ENCODE measurements at regions not wholly inside any gene's neighbourhood (a gene's known extent, or its start where the extent isn't known, plus 50 kb on each side); places are given as distances from the start of the nearest gene placed in this dataset.
A peak's percentile ranks its signal among the peaks of the same experiment; 100 is the strongest.
"Not testable (repeated sequence)": the region's sequence is repeated elsewhere in the genome, so short reads cannot be mapped to it uniquely, and the experiment has no call there.

DNA sequence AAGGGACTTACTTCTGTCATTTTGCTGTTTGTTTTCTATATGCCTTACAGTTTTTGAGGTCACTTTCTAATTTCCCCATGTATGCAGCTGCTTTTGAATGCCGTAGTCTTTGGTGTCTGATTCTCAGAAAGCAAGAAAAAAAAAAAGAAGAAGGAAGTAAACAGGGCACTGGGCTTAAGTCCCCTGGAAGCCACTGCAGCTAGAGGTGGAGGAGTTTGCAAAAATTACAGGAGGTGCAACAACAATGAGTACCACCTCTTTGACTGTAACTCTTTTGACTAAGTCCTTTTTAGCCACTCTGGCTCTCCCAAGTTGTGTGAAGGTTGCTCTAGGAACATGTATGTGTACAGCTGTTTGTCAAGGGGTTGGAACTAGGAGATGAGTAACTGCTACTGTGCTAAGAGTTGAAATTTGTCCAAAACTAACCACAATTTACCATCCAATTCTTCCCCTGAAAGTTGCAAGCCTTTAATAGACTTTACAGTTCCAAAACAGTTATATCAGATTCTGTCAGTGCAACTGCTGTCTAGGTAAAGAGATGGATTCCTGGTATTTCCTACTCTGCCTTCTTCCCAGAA is 588.0 kb upstream of the LRRN3 start:
- intact Hi-C loops (cut with DNase I): no loop called here
- DNase-seq: no peak

DNA sequence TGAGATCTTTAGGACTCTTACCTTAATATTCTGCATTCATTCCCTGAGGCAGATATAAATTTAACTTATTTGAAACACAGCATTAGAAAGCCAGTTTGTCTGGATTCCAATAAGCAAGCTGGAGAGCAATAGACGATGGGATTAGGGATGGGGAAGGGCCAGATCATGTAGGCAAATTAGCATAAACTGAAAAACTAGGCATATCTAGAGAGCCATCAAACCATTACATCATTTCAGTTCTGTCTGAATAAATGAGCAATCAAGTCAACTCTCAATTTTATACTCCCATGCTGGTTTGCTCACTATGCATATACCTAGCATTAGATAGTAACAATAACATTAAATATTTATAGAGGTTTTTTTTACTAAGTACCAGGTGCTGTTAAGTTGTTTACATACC is 583.6 kb upstream of the LRRN3 start:
- intact Hi-C loops (cut with DNase I): no loop called here
- DNase-seq: no peak

DNA sequence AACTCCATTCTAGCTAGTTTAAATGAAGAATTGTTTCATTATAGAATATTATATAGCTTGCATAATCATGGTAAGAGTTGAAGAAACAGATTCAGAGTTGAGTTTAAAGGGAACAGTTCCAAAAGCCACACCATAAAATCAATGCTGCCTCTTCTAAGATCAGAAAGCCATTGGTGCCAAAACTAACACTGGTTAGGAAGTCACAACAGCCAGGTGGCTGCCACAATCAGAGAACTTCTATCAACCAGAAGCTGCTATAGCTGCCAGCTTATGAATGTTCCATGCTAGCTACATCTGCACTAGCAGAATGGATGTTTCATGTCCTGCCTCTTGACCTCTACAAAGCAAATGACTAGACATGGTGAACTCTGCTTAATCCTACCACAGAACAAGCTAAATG is 583.1 kb upstream of the LRRN3 start:
- no peak for DNase-seq
- intact Hi-C loops (cut with DNase I): no loop called here

DNA sequence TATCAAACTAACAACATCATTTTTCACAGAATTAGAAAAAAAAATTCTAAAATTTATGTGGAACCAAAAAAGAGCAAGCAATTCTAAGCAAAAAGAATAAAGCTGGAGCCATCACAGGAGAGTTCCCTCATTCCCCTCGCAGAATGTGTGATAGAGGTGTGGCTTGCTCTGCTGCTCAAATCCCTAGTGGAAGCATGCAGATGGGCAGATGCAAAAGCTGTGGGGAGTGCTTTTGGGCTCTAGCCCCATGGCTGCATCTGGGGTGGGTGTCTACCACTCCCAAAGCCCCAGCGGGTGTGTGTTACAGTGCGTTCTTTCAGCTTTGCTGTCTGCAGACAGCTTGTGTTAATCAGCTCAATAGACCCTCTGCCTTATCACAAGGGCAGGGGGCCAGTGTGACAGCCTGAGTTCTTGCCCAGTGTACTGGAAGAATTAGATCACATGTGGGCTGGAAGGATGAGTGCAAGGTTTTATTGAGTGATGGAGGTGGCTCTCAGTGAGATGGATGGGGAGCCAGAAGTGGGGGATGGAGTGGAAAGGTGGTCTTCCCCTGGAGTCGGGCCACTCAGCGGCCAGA is 575.9 kb upstream of the LRRN3 start:
- DNase-seq; intact Hi-C loops (cut with DNase I): not testable (repeated sequence)

DNA sequence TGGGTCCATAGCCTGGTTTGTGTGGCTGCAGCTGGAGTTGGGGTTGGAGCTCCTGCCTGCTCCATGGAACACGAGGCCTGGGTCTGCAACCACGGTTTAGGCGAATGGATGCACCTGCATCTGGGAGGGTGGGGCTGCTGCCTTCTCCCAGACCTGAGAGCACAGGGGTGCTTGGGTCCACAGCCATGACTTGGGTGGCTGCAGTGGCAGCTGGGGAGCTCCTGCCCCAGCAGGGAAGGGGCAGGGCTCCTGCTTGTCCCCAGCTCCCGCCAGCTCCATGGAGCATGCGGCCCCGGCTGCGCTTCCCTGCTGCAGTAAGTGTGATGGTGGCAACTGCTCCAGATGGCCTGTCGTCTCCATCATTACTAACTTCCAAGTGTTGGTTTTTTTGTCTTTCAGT is 571.1 kb upstream of the LRRN3 start:
- peak in 1 of 42 donors; percentile 7 for DNase-seq
- intact Hi-C loops (cut with DNase I): no loop called here

DNA sequence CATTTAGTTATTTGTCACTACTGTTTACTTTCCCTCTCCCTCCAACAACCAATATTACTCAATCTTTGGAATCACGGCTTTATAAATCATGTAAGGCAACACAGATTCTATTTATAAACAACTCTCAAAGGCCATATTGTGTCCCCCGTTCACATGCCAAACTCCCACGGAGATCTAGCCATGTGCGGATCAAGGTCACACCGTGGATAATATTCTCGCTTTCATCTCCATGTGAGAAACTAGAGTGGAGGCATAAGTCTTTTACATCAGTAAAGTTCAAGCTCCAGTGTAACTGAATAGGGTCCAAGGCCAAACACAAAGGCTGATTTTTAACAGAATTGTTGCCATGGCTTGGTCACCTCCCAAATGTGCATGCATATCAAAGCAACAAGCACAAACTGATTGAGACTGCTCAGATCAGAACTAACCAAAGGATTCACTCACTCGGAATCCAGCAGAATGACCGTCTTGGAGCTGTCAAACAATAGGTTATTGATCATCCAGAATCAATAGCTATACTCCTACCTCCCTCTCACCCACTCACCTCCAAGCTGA is 569.5 kb upstream of the LRRN3 start:
- intact Hi-C loops (cut with DNase I): no loop called here
- DNase-seq: no peak

DNA sequence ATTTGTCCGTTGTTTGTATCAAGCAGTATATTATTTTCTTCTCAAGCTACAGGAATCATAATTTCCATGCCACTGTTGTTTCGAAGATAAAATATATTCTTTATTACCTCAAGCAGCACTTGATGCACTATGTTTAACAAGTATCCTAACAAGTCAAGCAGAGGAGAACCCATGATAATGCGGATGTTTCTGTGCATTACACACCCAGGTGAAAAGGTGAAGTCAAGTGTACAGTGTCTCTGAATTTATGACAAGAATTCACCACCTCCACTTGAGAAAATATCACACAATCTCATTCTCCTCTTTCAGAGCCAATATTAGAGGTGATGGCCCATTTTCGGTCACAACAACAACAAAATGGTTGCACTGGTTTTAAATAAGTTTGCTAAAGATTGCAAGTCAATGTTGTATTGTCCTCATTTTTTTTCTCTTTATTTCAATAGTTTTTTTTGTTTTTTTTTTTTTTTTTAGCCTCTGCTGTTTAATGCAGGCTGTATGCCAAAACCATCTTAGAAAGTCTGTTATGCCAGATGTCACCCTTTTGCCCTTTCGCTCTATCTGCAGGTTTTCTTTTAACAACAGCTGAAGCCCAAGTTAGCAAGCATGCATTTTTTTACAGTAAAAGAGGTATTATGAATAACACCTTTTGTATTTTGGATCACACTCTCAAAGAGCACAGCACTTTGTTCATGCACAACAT is 568.7 kb upstream of the LRRN3 start:
- no peak for DNase-seq
- intact Hi-C loops (cut with DNase I): no loop called here

DNA sequence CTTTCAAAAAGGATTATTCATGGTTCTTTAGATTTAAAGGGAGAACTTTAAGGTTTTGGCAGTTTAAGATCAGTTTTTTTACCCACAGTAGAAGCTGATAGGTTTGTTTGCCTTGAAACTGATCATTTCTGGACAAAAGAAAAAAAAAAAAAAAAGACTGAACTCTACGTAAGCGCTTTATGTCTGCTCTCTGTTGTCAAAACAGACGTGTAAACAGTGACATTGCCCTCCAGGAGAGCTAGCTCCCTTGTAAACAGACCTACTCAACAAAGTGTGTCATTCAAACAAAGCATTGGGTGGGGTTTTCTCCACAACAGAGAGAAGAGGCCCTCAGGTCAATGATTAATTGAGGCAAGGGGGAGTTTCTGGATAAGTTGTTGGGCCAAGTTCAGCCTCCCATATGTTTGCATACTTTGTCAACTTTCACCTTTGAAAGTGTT is 568.1 kb upstream of the LRRN3 start:
- intact Hi-C loops (cut with DNase I): no loop called here
- no peak for DNase-seq

DNA sequence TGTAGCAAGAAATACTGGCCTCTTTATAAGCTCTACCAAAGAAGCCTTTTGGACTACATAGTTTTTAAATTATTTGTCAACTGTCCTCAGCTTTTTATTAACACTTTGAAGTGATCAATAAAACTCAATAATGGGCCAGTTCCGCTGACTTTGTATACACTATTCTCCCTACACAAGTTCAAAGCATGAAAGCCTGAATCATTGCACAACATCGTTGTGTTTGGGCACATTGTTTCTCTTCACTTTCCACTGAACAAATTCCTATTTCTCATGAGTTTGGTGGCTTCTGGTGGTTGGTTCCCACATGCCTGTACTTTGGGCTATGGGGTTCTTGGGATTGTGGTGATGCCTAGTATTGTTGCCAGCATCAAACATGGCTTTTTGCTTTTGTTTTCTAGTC is 561.8 kb upstream of the LRRN3 start:
- intact Hi-C loops (cut with DNase I): no loop called here
- DNase-seq: no peak

DNA sequence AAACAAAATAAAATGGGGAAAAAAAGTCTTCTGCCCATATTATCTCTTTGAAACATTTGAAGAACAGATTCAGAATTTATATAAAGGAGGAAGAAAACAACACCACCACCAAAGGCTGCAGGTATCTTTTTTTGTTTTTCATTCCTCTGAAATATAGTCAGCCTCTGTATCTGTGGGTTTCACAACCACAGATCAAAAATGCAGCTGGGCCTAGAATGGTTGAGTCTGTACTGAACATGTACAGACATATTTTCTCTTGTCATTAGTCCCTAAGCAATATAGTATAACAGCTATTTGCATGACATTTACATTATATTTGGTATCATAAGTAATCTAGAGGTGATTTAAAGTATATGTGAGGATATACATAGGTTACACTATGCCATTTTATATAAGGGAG is 559.7 kb upstream of the LRRN3 start:
- no peak for DNase-seq
- intact Hi-C loops (cut with DNase I): no loop called here

DNA sequence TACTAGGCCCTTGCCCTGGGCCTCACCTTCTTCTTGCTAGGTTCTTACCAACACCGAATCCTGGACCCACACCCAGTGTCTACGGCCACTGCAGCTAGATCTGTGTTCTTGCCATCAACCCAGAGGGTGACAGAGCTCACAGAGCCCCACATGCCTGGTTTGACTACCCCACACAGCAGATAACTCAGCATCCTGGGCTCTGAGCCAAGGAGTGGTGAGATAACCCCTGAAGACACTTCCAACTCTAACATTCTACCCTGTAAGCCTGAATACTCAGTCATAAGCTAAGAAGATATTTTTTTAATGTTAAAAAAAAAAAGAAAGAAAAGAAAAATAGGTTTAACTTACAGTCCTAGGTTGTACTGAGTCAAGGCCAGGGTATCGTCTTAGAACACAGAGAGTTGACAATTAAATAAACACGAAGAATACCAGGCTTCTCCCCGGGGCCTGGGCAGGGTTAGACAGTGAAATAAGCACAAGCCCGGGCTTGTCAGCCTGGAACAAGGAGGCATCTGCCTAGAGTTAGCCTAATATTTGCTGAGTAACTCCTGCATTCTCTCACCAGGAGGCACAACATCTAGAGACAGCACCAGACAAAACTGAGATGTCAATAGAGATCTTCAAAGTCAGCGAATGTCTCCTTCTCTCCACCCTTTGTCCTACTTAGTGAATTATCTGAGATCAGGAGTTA is 556.5 kb upstream of the LRRN3 start:
- intact Hi-C loops (cut with DNase I): no loop called here

DNA sequence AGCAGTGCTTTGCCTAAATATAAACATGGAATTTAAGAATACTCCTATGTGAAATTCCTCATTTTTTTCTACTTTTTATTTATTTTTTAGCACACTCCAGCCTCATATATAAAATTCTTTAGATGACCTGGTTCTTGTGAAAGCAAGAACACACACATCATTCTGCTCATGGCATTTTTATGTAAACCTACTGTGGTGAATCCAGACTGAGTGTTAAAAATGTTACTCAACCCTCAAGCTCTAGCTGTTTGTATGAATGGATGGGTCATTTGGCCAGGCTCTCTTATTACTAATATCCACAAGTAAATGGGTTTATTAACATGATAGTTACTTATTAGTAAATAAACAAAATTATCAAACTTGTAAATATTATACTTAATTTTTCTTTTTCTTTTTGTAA is 551.7 kb upstream of the LRRN3 start:
- DNase-seq: no peak
- intact Hi-C loops (cut with DNase I): no loop called here

More for the DNA sequence above, 556.5 kb upstream of the LRRN3 start:
- DNase-seq: no peak

DNA sequence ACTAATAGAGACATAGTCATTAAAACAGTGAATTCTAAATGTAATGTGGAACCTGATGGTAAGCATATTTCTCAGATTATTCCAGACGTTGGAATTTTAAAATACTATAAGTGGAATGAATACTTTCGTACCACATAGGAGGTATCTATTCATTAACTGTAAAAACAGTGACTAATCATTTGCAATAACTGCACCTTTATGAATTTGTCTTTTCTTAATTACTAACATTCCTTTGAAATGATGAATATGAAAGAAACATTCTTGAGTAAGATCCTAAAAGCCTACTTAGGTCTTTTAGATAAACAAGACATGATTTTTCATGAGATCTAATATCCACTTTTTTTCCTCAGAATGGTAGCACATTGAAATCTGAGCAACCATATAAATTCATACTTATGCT is 549.0 kb upstream of the LRRN3 start:
- no peak for DNase-seq
- intact Hi-C loops (cut with DNase I): no loop called here

DNA sequence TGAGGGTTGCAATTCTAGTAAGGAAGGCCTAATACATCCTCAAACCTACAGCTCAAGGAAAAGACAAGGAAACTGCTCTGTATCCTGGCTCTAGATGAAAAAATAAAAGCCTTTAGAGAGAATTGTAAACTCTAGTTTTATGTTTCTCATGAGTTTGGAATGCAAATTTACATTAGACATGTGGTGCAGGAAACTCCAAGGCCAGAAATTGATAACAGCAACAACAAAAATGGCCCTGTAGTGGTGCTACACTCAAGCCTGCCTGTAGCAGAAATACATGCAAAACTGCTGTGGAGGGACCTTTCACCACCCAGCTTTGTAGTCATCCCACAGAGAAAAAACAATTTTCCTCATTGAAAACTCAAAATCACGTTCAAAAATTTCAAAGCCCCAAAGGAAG is 546.7 kb upstream of the LRRN3 start:
- intact Hi-C loops (cut with DNase I): no loop called here
- DNase-seq: no peak

DNA sequence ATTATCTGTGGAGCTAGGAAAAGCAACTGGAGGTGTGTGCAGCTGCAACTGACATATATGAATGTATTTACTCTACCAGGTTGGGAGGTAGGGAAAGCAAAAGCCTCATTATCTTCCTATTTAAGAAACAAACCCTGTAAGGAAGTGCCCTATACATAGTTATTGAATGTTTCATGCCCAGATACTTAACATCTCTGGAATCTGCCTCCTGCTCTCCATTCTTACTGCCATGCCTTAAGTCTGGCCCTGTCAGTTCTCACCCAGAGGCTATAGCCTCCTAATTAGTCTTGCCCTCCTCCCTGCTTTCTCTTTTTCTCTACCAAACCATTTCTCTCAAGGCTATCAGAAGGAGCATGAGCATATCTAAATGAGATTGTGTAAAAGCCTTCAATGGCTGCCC is 542.6 kb upstream of the LRRN3 start:
- intact Hi-C loops (cut with DNase I): no loop called here
- DNase-seq: no peak

DNA sequence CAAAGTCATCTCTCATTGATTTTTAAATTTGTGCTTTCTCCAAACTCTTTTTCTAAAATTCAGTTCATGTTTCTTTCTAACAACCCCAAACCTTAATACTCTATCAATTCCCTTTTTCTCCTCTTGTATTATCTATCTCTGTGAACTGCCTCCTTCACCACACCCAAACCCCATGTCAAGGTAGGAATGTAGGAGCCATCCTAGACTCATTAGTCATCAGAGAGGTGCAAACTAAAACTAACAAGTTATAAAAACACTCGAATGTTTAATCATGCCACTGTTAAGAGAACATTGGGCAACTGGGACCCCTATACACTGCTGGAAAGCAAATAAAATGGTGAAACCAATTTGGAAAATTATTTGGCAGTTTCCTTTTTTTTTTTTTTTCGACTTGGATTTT is 533.8 kb upstream of the LRRN3 start:
- no peak for DNase-seq
- intact Hi-C loops (cut with DNase I): no loop called here

DNA sequence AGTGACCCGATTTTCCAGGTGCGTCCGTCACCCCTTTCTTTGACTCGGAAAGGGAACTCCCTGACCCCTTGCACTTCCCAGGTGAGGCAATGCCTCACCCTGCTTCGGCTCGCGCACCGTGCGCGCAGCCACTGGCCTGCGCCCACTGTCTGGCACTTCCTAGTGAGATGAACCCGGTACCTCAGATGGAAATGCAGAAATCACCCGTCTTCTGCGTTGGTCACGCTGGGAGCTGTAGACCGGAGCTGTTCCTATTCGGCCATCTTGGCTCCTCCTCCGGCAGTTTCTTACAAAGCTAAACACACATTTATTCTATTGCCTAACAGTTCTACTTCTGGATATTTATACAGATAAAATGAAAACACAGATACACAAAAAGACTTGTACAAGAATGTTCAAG is 527.6 kb upstream of the LRRN3 start:
- DNase-seq; intact Hi-C loops (cut with DNase I): not testable (repeated sequence)

DNA sequence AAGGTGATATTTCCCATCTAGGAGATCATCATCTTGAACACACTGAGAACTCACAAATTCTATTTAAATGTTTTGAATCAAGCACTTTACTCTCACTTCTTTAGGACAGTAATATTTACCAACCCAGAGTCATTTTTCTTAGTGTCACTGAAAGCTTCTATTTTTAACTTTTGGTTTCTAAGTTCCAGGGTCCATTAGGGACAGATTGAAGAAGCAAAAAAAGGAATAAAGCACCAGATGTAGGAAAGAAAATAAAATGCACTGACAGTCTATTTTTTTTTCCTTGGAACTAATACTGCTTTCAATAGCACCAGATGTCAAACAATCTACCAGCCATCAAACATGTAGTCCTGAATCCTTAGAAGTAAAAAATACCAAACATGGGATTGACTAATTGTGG is 526.7 kb upstream of the LRRN3 start:
- intact Hi-C loops (cut with DNase I): no loop called here
- DNase-seq: no peak

DNA sequence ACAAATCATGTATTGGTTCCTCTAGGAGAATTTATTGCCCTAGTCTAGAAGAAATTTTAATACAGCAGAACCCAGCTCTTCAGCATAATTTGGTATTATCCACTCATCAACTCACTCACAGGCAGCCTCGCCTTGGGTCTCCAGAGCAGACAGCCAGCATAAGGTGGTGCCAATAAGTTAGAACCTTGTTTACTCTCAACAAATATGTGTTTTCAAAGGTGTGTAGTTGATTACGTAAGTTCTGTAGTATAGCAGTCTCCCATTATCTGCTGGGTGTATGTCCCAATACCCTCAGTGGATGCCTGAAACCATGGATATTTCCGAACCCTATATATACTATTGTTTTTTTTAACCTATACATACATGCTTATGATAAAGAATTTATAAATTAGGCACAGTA is 522.5 kb upstream of the LRRN3 start:
- intact Hi-C loops (cut with DNase I): no loop called here
- no peak for DNase-seq

DNA sequence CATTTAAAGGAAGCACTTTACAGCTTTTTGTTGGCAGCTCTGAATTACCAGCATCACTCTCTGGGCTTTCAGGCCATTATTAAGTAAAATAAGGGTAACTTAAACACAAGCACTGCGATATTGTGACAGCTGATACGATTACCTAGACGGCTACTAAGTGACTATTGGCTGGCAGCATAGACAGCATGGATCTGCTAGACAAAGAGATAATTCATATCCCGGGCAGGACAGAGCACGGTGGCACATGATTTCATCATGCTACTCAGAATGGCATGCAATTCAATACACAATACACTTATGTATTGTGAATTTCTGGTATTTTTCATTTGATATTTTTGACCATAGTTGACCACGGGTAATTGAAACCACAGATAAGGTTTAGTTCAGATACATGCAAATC is 522.0 kb upstream of the LRRN3 start:
- DNase-seq: peak in 4 of 42 donors; percentile 2 to 13 (median 6)
- intact Hi-C loops (cut with DNase I): no loop called here
